OCI-LY7 (cell line): ENCODE measurements at regions not wholly inside any gene's neighbourhood (a gene's known extent, or its start where the extent isn't known, plus 50 kb on each side); places are given as distances from the start of the nearest gene placed in this dataset.

Experiments used
- EZH2phosphoT487 ChIP-seq: fragments of 200-600 bp; sonication (generic); IDR thresholded peaks from 2 replicates; pipeline ENCODE4 v1.6.1; 2018; ENCODE audit warnings: low read depth, borderline replicate concordance, mild to moderate bottlenecking, mixed run types, antibody characterized with exemption, low read length, moderate library complexity, mixed read lengths
- TF ChIP-seq, protein P1 (sequence below): fragments of 200-600 bp; sonication (generic); conservative IDR thresholded peaks from 2 replicates; pipeline ENCODE4 v1.5.1; 2014; ENCODE audit warnings: mild to moderate bottlenecking, antibody characterized with exemption, low read length, moderate library complexity, mixed read lengths

DNA sequence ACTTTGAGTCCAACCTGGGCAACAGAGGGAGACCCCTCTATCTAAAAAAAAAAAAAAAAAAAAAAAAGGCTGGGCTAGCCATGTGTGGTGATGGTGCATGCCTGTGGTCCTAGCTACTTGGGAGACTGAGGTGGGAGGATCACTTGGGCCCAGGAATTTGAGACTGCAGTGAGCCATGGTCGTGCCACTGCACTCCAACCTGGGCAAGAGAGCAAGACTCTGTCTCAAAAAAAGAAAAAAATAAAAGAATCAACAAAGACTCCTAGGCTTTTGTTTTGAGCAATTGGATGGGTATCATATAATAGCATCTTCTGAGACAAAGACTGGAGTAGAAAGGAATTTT, 481.7 kb upstream of the PAPPA start:
- TF ChIP-seq, protein P1, sequence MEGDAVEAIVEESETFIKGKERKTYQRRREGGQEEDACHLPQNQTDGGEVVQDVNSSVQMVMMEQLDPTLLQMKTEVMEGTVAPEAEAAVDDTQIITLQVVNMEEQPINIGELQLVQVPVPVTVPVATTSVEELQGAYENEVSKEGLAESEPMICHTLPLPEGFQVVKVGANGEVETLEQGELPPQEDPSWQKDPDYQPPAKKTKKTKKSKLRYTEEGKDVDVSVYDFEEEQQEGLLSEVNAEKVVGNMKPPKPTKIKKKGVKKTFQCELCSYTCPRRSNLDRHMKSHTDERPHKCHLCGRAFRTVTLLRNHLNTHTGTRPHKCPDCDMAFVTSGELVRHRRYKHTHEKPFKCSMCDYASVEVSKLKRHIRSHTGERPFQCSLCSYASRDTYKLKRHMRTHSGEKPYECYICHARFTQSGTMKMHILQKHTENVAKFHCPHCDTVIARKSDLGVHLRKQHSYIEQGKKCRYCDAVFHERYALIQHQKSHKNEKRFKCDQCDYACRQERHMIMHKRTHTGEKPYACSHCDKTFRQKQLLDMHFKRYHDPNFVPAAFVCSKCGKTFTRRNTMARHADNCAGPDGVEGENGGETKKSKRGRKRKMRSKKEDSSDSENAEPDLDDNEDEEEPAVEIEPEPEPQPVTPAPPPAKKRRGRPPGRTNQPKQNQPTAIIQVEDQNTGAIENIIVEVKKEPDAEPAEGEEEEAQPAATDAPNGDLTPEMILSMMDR = no peak
- TF ChIP-seq EZH2phosphoT487 = no peak
